T-helper 2 cell (primary cell): ENCODE measurements at regions not wholly inside any gene's neighbourhood (a gene's known extent, or its start where the extent isn't known, plus 50 kb on each side); places are given as distances from the start of the nearest gene placed in this dataset.

Source experiments
- DNase-seq, 5 experiments: peaks; one replicate each; pipeline versions ENCODE4 v3.0.0 to v3.0.0-alpha.2; 2012 to 2022

GRCh38 chr1:182120411-182121258 lies 59.1 kb upstream of the ZNF648 start:
- DNase-seq, result no peak

DNA sequence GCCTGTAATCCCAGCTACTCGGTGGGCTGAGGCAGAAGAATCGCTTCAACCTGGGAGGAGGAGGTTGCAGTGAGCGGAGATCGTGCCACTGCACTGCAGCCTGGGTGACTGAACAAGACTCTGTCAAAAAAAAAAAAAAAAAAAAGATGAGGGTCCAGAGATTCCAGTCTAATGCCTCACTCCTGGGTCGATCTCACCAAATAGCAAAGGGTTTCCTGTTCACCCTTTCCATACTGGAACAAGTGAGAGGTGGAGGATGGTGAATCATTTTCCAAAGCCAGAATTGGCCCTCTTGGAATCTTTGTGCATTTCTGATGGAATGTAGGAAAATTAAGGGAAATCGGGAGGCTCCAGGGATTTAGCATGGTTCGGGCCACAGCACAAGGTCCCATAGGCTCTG lies 58.1 kb upstream of the ZNF648 start:
- no peak for DNase-seq

GRCh38 chr1:182118851-182119250 lies 57.3 kb upstream of the ZNF648 start:
- DNase-seq, result no peak

DNA sequence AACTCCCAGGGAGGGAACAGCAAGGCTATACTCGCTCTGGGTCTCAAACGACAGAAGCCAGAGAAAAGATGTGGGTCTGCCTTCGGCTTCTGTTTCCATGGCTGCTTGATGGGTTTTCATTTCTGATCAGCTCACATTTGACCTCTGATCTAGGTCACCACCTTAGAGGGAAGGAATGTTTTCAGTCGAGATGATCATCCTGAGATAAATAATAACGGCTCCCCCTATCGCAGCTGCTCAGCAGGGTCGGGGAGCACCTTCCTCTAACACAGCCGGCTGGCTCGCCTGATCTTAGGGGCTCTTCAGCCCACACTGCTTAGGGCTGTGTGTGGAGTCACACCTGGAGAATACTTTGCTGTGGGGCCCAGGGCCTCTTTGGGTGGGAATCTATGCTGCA lies 53.1 kb upstream of the ZNF648 start:
- no peak for DNase-seq

DNA sequence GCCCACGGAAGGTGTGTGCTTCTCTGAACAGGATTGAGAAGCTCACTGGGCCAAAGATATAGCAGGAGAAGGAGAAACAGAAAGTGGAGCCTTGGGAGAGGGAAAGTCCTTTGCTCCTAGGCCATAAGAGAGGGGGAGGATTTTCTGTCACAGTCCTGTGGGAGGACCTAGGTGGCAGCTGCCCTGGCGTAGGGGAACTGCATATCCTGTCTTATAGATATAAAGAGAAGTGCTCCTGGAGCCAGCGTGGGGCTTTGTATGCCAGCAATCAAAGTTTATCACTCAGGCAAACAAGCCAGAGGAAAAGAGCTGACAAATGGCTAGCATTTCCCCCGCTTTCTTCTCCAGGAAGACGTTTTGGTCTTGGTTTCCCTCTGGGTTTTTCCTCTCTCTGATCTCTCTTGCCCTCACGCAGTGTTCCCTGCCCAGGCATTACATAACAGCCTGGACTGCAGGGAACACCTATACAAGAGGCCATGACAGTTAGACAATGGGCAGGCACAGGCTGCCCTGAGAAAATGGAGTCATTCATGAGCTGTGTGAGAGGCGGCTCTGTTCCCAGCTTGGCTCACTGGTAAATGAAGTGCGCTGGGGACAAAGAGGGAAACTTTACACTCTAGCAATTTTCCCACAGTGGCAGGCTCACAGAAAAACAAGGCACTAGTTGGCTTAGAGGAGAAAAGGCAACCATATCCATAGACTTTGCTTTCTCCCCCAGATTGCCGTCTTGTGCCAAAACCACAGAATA lies 52.5 kb upstream of the ZNF648 start:
- DNase-seq, result no peak

DNA sequence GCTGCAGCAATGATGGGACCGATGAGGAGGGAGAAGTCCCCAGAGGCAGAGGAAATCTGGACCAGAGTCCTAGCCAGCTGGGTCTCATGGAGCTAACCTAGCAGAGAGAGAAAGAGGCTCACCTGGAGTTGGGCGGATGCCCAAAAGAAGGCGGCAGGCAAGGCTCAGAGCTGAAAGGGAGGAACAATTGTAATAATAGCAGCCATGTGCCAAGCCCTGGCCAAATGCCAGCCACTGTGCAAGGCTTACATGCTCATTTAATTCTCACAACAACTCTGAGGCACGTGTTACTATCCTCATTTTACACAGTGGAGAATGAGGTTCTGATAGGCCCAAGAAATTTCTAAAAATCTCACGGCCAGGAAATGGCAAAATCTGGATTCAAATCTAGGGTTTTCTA lies 50.0 kb upstream of the ZNF648 start:
- DNase-seq, result no peak
